ENCODE measurements at regions not wholly inside any gene's neighbourhood (a gene's known extent, or its start where the extent isn't known, plus 50 kb on each side); places are given as distances from the start of the nearest gene placed in this dataset.

- peak; percentile 75 for DNase-seq
Measured at GRCh38 chr2:6352906-6353515, 512.7 kb downstream of the CMPK2 start.

More at GRCh38 chr2:6352906-6353515, 512.7 kb downstream of the CMPK2 start:
- Histone ChIP-seq H2BK5ac (ENCODE audit: insufficient read length, low read length) (no peak overlapping the region), H3K23me2 (ENCODE audit: insufficient read length, low read depth, low read length, poor library complexity, severe bottlenecking) (no peaks in the 10 kb centered on the region), H4K5ac (ENCODE audit: insufficient read length, low read depth, low read length) (no peak overlapping the region), H4K8ac (replicated peaks; ENCODE audit: insufficient read length, low read depth, low read length) (no peak overlapping the region), H3T11ph (ENCODE audit: low read length) (no peak overlapping the region), H2BK120ac (ENCODE audit: low read depth, low read length, poor library complexity, severe bottlenecking) (no peak overlapping the region), H3K18ac (ENCODE audit: insufficient read length, low read depth, low read length) (no peak overlapping the region), H3K4ac (ENCODE audit: low read depth, low read length) (no peak overlapping the region), H2BK20ac (ENCODE audit: low read depth, low read length, poor library complexity, severe bottlenecking) (no peak overlapping the region), H3K27ac (ENCODE audit: insufficient read length, low read depth, low read length) (no peak overlapping the region), H3K79me1 (ENCODE audit: insufficient read depth, low read depth, low read length, poor library complexity, severe bottlenecking) (no peaks in the 10 kb centered on the region), H3K4me2 (ENCODE audit: insufficient read depth, insufficient read length, low read length) (no peak overlapping the region), H2BK15ac (ENCODE audit: low read depth, low read length) (no peak overlapping the region), H3K23ac (ENCODE audit: insufficient read length, low read depth, low read length) (no peak overlapping the region), H2BK12ac (ENCODE audit: insufficient read length, low read depth, low read length) (no peak overlapping the region), H3K56ac (ENCODE audit: insufficient read length, low read depth, low read length) (no peak overlapping the region), H2AFZ (ENCODE audit: low read length) (no peak overlapping the region), H3K9me3 (ENCODE audit: control insufficient read depth, low read depth, low read length) (no peaks in the 10 kb centered on the region), H3K9ac (ENCODE audit: extremely low read depth, insufficient read length, low read length) (no peak overlapping the region), H3K4me1 (ENCODE audit: insufficient read depth, low read length) (no peaks in the 10 kb centered on the region), H2AK5ac (ENCODE audit: insufficient read length, low read length) (no peak overlapping the region), H3K79me2 (ENCODE audit: insufficient read depth, low read length) (no peaks in the 10 kb centered on the region), H4K91ac (ENCODE audit: insufficient read length, low read depth, low read length) (no peak overlapping the region), H3K14ac (ENCODE audit: insufficient read depth, low read length) (no peak overlapping the region), H4K20me1 (ENCODE audit: control insufficient read depth, insufficient read depth, insufficient read length) (no peaks in the 10 kb centered on the region), H3K27me3 (ENCODE audit: insufficient read depth, low read length) (no peaks in the 10 kb centered on the region)
- H3K4me1 Mint-ChIP-seq, result no peaks in the 10 kb centered on the region; a peak in 2 of 4 replicates
- no CpG with 5 or more reads among the region's 8 CpGs for WGBS (ENCODE audit: extremely low coverage, insufficient read length, low lambda C conversion rate)
- no peak overlapping the region for H3K27ac Mint-ChIP-seq
- TF ChIP-seq CTCF (conservative IDR thresholded peaks at IDR 0.05), result peak; percentile 87
- H3K9me3 Mint-ChIP-seq, result no peaks in the 10 kb centered on the region; a peak in 1 of 5 replicates
- no peak overlapping the region for H3K4me3 Mint-ChIP-seq
- no peaks in the 10 kb centered on the region for H3K36me3 Mint-ChIP-seq (ENCODE audit: insufficient read depth in 1 of 3, low read depth in 3 of 3)
- no peaks in the 10 kb centered on the region for H3K27me3 Mint-ChIP-seq (ENCODE audit: low read depth)

Data from H9 (cell line).